ENCODE measurements at regions not wholly inside any gene's neighbourhood (a gene's known extent, or its start where the extent isn't known, plus 50 kb on each side); places are given as distances from the start of the nearest gene placed in this dataset.
A peak's percentile ranks its signal among the peaks of the same experiment; 100 is the strongest.

DNA sequence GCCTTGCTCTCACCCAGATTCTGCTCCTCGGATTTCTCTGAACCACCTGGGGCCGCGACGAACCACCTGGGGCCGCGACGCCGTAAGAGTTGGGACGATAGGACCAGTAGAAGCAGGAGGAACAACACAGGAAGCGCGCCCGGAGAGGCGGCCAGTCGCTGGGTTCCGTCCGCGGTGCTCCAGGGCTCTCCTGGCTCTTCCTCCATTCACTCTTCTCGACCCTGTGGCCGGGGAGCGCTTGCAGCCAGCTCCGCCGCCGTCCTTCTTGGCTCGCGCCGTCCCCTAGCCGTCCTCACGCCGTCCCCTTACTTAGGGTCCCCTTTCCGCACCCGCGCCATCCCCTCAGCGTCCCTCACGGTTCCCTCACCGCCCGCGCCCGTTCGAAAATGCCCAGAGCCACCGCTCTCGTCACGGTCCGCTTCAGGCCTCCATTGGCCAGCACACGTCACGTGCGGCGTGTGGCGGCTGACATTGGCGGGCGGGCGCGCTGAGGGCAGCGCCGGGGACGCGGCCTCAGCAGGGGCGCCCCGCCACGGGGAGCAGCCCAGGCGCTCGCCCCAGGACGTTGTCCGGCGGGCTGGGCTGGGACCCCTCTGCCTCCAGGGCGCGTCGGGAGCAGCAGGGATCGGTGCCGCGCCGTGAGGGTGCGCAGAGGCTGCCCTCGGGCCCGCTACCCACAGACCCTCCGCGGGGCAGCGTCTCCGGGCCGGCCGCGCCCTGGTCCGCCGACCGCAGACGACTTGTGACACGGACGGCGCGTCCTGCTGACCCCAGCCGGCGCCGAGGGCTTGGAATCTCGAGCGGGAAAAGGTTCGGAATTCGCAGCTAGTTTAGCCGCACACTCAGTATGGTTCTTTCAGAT is 53.7 kb upstream of the PTPDC1 start (continued):
- TF ChIP-seq SMAD4 (CRISPR knock-in tag; IDR thresholded peaks at IDR 0.05) (peak; percentile 84), TEAD4 (CRISPR knock-in tag; IDR thresholded peaks at IDR 0.05) (0 out of 2 replicates have a peak, but pooled peaks have one; percentile 21), EMX1 (CRISPR knock-in tag; IDR thresholded peaks at IDR 0.05) (no peak), GRHL2 (CRISPR knock-in tag; IDR thresholded peaks at IDR 0.05; ENCODE audit: insufficient replicate concordance, severe bottlenecking) (no peak), NFYB (CRISPR knock-in tag; conservative IDR thresholded peaks at IDR 0.05; ENCODE audit: low read depth) (peak; percentile 99), HMGA2 (CRISPR knock-in tag; IDR thresholded peaks at IDR 0.05) (no peak), GABPB1 (CRISPR knock-in tag; IDR thresholded peaks at IDR 0.05) (peak; percentile 62), RORB (CRISPR knock-in tag; IDR thresholded peaks at IDR 0.05) (no peak), ZNF317 (CRISPR knock-in tag; IDR thresholded peaks at IDR 0.05; ENCODE audit: borderline replicate concordance, low read depth) (peak; percentile 69; the same call in 1 of the 2 replicates), TEAD1 (CRISPR knock-in tag; IDR thresholded peaks at IDR 0.05) (peak; percentile 97), ZNF263 (CRISPR knock-in tag; IDR thresholded peaks at IDR 0.05; ENCODE audit: low read depth) (peak; percentile 66; the same call in 1 of the 2 replicates), CREM (CRISPR knock-in tag; IDR thresholded peaks at IDR 0.05) (peak; percentile 91), ATF1 (CRISPR knock-in tag; IDR thresholded peaks at IDR 0.05) (peak; percentile 70; the same call in 1 of the 2 replicates)
- TF ChIP-seq, protein P1, sequence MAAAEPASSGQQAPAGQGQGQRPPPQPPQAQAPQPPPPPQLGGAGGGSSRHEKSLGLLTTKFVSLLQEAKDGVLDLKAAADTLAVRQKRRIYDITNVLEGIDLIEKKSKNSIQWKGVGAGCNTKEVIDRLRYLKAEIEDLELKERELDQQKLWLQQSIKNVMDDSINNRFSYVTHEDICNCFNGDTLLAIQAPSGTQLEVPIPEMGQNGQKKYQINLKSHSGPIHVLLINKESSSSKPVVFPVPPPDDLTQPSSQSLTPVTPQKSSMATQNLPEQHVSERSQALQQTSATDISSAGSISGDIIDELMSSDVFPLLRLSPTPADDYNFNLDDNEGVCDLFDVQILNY (CRISPR knock-in tag; IDR thresholded peaks at IDR 0.05) = peak; percentile 97
- TF ChIP-seq, protein P2, sequence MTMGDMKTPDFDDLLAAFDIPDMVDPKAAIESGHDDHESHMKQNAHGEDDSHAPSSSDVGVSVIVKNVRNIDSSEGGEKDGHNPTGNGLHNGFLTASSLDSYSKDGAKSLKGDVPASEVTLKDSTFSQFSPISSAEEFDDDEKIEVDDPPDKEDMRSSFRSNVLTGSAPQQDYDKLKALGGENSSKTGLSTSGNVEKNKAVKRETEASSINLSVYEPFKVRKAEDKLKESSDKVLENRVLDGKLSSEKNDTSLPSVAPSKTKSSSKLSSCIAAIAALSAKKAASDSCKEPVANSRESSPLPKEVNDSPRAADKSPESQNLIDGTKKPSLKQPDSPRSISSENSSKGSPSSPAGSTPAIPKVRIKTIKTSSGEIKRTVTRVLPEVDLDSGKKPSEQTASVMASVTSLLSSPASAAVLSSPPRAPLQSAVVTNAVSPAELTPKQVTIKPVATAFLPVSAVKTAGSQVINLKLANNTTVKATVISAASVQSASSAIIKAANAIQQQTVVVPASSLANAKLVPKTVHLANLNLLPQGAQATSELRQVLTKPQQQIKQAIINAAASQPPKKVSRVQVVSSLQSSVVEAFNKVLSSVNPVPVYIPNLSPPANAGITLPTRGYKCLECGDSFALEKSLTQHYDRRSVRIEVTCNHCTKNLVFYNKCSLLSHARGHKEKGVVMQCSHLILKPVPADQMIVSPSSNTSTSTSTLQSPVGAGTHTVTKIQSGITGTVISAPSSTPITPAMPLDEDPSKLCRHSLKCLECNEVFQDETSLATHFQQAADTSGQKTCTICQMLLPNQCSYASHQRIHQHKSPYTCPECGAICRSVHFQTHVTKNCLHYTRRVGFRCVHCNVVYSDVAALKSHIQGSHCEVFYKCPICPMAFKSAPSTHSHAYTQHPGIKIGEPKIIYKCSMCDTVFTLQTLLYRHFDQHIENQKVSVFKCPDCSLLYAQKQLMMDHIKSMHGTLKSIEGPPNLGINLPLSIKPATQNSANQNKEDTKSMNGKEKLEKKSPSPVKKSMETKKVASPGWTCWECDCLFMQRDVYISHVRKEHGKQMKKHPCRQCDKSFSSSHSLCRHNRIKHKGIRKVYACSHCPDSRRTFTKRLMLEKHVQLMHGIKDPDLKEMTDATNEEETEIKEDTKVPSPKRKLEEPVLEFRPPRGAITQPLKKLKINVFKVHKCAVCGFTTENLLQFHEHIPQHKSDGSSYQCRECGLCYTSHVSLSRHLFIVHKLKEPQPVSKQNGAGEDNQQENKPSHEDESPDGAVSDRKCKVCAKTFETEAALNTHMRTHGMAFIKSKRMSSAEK (CRISPR knock-in tag; IDR thresholded peaks at IDR 0.05; ENCODE audit: borderline replicate concordance) = 0 out of 2 replicates have a peak, but pooled peaks have one; percentile 67
- TF ChIP-seq, protein P3, sequence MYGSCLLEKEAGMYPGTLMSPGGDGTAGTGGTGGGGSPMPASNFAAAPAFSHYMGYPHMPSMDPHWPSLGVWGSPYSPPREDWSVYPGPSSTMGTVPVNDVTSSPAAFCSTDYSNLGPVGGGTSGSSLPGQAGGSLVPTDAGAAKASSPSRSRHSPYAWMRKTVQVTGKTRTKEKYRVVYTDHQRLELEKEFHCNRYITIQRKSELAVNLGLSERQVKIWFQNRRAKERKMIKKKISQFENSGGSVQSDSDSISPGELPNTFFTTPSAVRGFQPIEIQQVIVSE (CRISPR knock-in tag; IDR thresholded peaks at IDR 0.05; ENCODE audit: borderline replicate concordance) = no peak
- TF ChIP-seq, protein P4, sequence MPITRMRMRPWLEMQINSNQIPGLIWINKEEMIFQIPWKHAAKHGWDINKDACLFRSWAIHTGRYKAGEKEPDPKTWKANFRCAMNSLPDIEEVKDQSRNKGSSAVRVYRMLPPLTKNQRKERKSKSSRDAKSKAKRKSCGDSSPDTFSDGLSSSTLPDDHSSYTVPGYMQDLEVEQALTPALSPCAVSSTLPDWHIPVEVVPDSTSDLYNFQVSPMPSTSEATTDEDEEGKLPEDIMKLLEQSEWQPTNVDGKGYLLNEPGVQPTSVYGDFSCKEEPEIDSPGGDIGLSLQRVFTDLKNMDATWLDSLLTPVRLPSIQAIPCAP (CRISPR knock-in tag; IDR thresholded peaks at IDR 0.05) = peak; percentile 82
- TF ChIP-seq, protein P5, sequence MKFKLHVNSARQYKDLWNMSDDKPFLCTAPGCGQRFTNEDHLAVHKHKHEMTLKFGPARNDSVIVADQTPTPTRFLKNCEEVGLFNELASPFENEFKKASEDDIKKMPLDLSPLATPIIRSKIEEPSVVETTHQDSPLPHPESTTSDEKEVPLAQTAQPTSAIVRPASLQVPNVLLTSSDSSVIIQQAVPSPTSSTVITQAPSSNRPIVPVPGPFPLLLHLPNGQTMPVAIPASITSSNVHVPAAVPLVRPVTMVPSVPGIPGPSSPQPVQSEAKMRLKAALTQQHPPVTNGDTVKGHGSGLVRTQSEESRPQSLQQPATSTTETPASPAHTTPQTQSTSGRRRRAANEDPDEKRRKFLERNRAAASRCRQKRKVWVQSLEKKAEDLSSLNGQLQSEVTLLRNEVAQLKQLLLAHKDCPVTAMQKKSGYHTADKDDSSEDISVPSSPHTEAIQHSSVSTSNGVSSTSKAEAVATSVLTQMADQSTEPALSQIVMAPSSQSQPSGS (CRISPR knock-in tag; IDR thresholded peaks at IDR 0.05; ENCODE audit: borderline replicate concordance, low read depth) = no peak
- TF ChIP-seq, protein P6, sequence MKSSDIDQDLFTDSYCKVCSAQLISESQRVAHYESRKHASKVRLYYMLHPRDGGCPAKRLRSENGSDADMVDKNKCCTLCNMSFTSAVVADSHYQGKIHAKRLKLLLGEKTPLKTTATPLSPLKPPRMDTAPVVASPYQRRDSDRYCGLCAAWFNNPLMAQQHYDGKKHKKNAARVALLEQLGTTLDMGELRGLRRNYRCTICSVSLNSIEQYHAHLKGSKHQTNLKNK (CRISPR knock-in tag; IDR thresholded peaks at IDR 0.05) = no peak
- TF ChIP-seq, protein P7, sequence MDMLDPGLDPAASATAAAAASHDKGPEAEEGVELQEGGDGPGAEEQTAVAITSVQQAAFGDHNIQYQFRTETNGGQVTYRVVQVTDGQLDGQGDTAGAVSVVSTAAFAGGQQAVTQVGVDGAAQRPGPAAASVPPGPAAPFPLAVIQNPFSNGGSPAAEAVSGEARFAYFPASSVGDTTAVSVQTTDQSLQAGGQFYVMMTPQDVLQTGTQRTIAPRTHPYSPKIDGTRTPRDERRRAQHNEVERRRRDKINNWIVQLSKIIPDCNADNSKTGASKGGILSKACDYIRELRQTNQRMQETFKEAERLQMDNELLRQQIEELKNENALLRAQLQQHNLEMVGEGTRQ (CRISPR knock-in tag; IDR thresholded peaks at IDR 0.05) = peak; percentile 100
- TF ChIP-seq, protein P8, sequence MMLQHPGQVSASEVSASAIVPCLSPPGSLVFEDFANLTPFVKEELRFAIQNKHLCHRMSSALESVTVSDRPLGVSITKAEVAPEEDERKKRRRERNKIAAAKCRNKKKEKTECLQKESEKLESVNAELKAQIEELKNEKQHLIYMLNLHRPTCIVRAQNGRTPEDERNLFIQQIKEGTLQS (CRISPR knock-in tag; conservative IDR thresholded peaks at IDR 0.05) = no peak
- TF ChIP-seq, protein P9, sequence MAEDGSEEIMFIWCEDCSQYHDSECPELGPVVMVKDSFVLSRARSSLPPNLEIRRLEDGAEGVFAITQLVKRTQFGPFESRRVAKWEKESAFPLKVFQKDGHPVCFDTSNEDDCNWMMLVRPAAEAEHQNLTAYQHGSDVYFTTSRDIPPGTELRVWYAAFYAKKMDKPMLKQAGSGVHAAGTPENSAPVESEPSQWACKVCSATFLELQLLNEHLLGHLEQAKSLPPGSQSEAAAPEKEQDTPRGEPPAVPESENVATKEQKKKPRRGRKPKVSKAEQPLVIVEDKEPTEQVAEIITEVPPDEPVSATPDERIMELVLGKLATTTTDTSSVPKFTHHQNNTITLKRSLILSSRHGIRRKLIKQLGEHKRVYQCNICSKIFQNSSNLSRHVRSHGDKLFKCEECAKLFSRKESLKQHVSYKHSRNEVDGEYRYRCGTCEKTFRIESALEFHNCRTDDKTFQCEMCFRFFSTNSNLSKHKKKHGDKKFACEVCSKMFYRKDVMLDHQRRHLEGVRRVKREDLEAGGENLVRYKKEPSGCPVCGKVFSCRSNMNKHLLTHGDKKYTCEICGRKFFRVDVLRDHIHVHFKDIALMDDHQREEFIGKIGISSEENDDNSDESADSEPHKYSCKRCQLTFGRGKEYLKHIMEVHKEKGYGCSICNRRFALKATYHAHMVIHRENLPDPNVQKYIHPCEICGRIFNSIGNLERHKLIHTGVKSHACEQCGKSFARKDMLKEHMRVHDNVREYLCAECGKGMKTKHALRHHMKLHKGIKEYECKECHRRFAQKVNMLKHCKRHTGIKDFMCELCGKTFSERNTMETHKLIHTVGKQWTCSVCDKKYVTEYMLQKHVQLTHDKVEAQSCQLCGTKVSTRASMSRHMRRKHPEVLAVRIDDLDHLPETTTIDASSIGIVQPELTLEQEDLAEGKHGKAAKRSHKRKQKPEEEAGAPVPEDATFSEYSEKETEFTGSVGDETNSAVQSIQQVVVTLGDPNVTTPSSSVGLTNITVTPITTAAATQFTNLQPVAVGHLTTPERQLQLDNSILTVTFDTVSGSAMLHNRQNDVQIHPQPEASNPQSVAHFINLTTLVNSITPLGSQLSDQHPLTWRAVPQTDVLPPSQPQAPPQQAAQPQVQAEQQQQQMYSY (CRISPR knock-in tag; IDR thresholded peaks at IDR 0.05) = no peak
- TF ChIP-seq, protein P10, sequence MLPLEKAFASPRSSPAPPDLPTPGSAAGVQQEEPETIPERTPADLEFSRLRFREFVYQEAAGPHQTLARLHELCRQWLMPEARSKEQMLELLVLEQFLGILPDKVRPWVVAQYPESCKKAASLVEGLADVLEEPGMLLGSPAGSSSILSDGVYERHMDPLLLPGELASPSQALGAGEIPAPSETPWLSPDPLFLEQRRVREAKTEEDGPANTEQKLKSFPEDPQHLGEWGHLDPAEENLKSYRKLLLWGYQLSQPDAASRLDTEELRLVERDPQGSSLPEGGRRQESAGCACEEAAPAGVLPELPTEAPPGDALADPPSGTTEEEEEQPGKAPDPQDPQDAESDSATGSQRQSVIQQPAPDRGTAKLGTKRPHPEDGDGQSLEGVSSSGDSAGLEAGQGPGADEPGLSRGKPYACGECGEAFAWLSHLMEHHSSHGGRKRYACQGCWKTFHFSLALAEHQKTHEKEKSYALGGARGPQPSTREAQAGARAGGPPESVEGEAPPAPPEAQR (CRISPR knock-in tag; IDR thresholded peaks at IDR 0.05) = no peak

All from WTC11 (cell line).